ENCODE measurements at regions not wholly inside any gene's neighbourhood (a gene's known extent, or its start where the extent isn't known, plus 50 kb on each side); places are given as distances from the start of the nearest gene placed in this dataset.

DNA sequence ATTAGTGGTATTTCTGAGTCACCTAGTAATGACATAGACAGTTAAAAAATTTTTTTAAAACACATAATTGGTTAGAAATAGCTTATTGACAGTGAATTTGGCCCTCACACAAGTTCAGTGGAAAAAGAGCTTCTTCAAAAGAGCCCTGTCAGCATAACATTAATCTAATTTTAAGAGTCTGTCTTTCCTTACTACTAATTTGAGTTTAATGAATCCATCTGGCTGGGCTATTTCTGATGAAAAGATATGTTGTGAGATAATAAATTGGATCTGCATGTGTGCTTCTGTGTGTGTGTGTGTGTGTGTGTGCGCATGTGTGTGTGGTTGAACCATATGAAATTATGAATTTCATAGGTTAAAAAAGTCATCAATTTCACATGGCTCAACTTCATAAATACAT lies 1045.2 kb downstream of the FLRT2 start:
- TF ChIP-seq CTCF (IDR thresholded peaks at IDR 0.05; ENCODE audit: low read depth, low read length, missing control alignments) = no peak
- in situ Hi-C loops (cut with HindIII; ENCODE audit: low sequenced_read_pairs) = no loop called here
- H3K4me3 ChIP-seq (ENCODE audit: low read depth, low read length) = no peak overlapping the region
- DNase-seq (ENCODE audit: low read depth) = no peak

DNA sequence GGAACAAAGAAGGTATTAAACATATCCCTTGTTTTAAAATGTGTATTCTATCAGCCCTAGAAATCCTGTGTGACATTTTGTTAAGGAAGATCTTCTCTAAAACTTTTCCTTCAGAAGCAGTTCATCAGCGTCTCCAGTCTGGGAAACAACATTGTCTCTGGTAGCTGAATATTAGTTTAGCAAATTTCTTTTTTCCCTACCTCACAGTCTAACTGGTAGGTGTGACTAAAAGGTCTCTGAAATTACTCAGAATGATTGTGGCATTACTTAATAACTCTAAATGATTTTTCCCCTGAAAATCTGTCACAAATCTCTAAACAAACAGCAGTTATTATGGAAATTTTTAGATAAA lies 1044.8 kb downstream of the FLRT2 start:
- no peak overlapping the region for H3K4me3 ChIP-seq (ENCODE audit: low read depth, low read length)
- no peak for TF ChIP-seq CTCF (IDR thresholded peaks at IDR 0.05; ENCODE audit: low read depth, low read length, missing control alignments)
- in situ Hi-C loops (cut with HindIII; ENCODE audit: low sequenced_read_pairs) = no loop called here
- no peak for DNase-seq (ENCODE audit: low read depth)

- no peak overlapping the region for H3K4me3 ChIP-seq (ENCODE audit: low read depth, low read length)
- no peak for TF ChIP-seq CTCF (IDR thresholded peaks at IDR 0.05; ENCODE audit: low read depth, low read length, missing control alignments)
- in situ Hi-C loops (cut with HindIII; ENCODE audit: low sequenced_read_pairs) = no loop called here
- no peak for DNase-seq (ENCODE audit: low read depth)
These were observed 1044.3 kb downstream of the FLRT2 start for GRCh38 chr14:86574051-86574777.

GRCh38 chr14:86570371-86570770 lies 1040.4 kb downstream of the FLRT2 start:
- no peak for DNase-seq (ENCODE audit: low read depth)
- in situ Hi-C loops (cut with HindIII; ENCODE audit: low sequenced_read_pairs) = no loop called here
- H3K4me3 ChIP-seq (ENCODE audit: low read depth, low read length) = no peak overlapping the region
- TF ChIP-seq CTCF (IDR thresholded peaks at IDR 0.05; ENCODE audit: low read depth, low read length, missing control alignments) = no peak

GRCh38 chr14:86543521-86543920 lies 1013.6 kb downstream of the FLRT2 start:
- no peak overlapping the region for H3K4me3 ChIP-seq (ENCODE audit: low read depth, low read length)
- no peak for DNase-seq (ENCODE audit: low read depth)
- in situ Hi-C loops (cut with HindIII; ENCODE audit: low sequenced_read_pairs) = no loop called here
- no peak for TF ChIP-seq CTCF (IDR thresholded peaks at IDR 0.05; ENCODE audit: low read depth, low read length, missing control alignments)

DNA sequence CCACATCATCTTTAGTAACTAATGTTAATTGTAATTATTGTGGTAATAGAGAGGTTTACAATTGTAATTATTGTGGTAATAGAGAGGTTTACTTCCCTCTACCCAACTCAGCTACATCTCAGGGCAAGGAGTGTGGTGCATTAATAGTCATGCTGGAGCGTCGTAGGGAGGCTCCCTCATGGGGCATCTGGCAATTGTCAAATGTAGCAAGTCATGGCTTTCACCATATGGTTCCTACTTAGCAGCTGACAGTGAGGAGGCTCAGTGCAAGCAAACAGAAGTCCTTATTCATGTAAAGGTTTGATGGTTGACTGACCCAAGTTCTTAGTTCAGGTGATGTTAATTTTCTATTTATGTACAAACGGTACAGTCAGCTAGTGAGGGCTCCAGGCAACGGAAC lies 1012.0 kb downstream of the FLRT2 start:
- no peak overlapping the region for H3K4me3 ChIP-seq (ENCODE audit: low read depth, low read length)
- DNase-seq (ENCODE audit: low read depth) = no peak
- TF ChIP-seq CTCF (IDR thresholded peaks at IDR 0.05; ENCODE audit: low read depth, low read length, missing control alignments) = no peak
- in situ Hi-C loops (cut with HindIII; ENCODE audit: low sequenced_read_pairs) = no loop called here

Measured in astrocyte of the cerebellum (primary cell).